Islet precursor cell (in vitro differentiated cells): ENCODE measurements at regions not wholly inside any gene's neighbourhood (a gene's known extent, or its start where the extent isn't known, plus 50 kb on each side); places are given as distances from the start of the nearest gene placed in this dataset.

Experiments used
- DNase-seq: peaks from one replicate; pipeline ENCODE4 v3.0.0-alpha.2; 2018

DNA sequence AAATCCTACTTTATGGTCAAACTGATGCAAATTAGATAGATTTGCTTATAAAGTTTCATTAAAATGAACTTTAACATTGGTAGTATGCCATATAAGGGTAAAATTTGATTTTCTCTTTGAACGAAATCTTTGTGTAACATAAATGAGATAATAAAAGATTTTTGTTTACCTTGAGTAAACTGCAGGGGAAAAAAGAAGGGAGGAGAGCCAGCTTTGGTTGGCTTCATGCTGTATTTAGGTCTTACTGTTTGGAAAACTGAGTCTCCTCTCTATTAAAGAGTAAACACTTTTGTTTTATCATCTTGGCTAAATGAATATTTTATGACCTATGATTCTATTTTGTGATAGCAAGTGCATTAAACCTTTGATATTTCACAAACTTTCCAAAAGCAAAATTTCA lies 267.6 kb downstream of the IPO8 start:
- DNase-seq = no peak

DNA sequence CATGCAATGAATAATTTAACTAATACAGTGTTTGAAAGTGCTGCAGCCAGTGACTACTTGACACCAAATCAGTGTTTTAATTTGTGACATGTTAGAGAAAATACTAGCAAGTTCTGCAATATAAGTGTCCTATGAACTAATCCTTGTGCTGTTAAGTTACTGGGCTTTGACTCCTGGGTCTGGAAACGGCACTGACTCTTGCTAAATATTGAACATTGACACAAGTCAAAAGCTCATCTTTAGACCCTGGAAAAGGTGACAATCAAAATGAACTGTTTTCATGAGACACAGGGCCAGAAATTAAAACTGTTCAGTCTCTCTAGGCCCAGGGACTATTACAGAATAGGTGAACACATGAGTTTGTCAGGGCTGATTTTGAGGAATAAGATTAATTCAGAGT lies 268.1 kb downstream of the IPO8 start:
- no peak for DNase-seq

DNA sequence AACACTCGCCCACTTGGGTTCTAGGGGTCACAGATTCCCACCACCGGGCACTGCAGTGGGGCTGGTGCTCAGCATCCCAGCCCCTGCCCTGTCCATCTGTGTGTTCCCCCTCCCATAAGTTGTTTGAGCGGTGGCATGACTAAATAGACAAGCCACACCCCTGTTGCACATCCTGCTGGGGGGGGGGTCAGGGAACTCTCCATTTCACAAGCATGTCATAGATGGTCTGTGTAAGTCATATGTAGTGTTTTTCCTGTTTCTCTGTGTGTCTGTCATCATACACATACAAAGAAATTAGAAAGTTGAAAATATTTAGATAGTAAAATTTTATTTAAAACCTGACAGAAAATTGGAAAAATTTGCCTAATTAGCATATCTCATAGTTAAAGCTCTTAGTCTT lies 270.2 kb downstream of the IPO8 start:
- no peak for DNase-seq

- no peak for DNase-seq
Measured at GRCh38 chr12:30423330-30423729, 272.3 kb downstream of the IPO8 start.

GRCh38 chr12:30422844-30423243 lies 272.8 kb downstream of the IPO8 start:
- DNase-seq = no peak

DNA sequence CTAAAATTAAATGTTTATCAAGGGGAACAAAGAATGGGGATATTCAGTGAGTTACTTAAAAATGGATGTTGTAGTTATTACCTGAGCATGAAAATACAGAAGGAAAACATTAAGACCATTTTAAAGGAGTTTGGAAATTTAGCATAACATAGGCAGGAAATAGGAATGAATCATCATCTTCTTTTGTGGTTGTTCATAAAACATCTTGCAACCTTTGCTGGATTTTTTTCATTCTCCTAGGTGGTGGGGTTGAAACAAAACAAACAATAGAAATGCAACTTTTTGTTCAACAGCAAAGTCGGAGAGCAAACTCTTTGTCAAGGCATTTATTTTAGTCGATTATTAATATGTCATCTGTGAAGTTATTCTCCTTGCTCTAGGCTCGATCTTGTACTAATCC lies 275.1 kb downstream of the IPO8 start:
- DNase-seq = no peak

DNA sequence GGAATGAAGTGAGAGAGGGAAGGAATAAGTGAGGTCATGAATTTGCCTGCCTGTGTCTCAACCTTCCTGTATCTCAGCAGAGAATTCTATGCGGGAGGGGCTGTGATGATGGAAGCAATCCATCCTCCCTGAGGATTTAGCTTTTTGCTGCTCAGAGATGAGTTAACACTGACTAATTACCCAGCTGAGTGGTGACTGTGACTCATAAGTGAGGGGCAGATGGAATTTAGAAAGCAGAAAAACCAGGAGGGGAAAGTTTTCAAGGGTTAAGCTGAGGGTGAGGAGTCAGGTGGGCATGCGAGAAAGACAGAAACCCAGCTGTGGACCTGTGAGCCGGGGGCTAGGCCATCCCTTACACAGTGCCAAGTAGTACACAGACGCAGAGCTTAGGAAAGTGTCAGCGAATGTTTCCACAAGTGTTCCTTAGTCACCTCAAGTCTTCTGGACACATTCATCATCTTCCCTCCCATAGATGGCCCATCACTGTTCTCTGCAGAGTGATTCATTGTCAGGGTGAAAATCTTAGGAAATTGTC lies 277.9 kb downstream of the IPO8 start:
- peak; percentile 71 for DNase-seq

GRCh38 chr12:30416631-30417030 lies 279.0 kb downstream of the IPO8 start:
- no peak for DNase-seq

- no peak for DNase-seq
Measured at GRCh38 chr12:30415777-30416176, 279.9 kb downstream of the IPO8 start.

DNA sequence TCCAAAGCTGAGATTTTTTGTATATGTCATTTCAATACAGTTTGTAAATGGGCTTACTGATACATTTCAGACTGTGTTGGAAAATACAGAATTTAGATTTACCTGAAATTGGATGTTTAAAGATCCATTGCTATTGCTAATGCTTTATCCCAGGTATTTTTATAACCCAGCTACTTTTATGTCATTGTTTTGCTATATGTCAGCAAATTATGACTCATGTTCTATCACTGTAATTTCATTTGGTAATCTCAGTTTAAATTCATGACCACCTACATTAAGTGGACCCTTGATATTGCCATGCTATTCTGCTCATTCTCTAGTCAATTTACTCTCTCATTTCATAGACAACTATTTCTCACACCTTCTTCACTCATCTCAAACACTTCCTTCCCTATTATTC lies 281.2 kb downstream of the IPO8 start:
- DNase-seq = no peak

DNA sequence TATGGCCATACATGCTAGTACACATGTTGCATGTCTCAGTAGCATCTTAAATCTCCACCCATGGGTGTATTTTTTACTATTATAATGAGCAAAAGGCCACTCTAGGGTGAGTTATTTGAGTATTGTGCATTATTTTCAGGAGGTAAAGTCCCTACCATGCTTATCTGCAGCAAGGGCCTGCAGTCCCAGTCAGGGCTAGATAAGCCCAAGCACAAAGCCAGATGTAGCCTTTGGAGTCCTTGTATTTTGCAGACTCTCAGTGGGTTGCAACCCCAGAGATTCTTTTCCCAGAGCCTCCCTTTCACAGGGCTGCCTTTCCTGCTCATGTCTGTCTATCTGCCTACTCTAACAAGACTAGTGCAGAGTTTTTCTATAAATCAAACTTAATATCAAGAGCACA lies 295.3 kb downstream of the IPO8 start:
- DNase-seq = no peak

DNA sequence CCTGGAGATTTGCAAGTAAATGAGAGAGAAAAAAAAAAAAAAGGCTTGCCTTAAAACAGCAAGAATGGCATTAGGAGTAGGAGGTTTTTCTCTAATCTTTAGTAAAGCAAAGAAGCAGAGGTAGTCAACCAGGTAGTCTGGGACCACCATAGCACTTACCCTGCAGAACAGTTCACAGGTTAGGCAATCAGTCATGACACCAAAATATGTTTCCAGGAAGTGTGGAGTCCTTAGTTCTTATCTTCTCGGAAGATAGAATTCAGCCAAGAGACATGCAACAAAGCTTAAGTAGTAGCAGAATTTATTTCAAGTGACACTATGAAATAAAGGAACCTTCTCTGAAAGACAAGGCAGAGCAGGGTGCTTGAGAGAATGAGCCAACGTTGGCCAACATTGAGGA lies 295.8 kb downstream of the IPO8 start:
- no peak for DNase-seq

- no peak for DNase-seq
Measured at GRCh38 chr12:30396576-30396975, 299.1 kb downstream of the IPO8 start.

DNA sequence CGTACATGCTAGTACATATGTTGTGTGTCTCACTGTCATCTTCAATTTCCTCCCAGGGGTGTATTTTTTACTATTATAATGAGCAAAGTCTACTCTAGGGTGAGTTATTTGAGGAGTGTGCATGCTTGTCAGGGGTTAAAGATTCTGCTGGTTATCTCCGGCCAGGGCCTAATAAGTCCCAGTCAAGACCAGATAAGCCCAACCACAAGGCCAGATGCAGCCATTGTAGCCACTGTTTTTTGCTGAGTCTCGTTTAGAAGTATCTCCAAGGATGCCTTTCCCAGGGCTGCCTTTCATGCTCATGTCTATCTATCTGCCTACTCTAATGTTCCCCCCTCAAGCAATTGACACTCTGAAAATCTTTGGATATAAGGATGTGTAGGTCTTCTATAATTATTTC lies 300.5 kb downstream of the IPO8 start:
- no peak for DNase-seq

DNA sequence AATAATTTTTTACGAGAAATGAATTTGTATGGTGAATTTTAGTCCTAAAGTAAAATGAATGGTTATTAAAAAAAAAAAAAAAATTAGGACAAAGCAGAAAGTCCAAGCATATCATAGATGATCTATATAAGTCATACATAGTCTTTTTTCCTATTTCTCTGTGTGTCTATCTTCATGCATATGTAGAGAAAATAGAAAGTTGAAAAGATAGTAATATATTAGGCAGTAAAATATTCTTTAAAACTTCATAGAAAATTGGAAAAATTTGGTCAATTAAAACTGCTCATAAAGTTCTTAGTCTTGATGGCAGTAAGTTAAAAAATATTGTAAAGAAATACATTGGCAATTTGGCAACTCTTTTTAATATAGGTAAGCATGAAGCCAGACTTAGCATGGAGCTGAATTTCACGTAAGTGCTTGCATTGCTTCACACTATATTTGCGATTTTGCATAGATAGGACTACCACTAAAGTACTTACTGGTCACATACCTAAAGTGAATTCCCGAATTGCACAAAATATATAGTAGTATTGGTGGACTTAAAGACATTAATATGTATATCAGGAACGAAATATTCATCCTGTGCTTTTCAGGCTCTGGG lies 303.8 kb downstream of the IPO8 start:
- DNase-seq = no peak

DNA sequence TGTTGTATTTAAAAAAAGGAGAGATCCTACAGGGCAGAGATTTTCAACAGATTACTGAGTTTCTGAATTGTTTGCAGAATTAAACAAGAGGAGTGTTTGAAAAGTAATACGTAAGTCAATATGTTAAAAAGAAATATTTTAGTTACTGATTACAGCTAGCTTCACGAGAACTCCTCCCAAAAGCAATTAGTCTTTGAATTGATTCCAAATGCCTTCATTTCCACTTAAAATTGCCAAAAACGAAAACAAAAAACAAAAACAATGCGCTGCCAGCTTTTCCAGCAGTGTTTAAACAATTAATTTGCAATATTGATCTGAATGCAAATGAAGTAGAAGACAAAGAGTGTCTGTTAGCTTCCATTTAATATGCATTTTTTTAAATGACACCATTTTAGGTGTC lies 310.0 kb downstream of the IPO8 start:
- DNase-seq = no peak

DNA sequence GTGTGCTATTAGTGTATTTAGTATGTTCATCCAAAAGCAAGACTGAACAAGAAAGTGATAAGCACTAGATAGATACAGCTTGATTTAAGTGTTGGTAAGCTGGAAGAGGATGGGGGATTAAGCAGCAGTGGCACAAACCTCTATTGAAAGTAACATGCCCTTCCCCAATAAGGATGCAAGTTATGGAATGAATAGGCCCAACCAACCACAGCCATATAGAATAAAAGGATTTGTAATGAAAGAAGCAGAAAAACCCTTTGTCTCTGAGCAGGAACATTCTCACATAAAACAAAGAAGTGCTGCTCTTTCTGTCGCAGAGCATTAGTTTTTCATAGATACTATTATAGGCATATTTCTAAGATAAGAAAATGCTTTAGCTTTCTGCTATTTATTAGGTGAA lies 310.7 kb downstream of the IPO8 start:
- no peak for DNase-seq

DNA sequence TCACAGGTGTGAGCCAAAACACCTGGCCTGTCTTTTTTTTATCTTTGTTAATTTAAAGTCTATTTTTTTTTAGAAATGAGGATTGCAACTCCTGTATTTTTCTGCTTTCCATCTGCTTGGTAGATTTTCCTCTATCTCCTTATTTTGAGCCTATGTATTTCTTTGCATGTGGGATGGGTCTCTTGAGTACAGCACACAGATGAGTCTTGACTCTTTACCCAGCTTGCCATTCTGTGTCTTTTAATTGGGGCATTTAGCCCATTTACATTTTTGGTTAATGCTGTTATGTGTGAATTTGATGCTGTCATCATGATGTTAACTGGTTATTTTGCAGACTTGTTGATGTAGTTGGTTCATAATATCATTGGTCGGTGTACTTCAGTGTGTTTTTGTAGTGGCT lies 317.4 kb downstream of the IPO8 start:
- no peak for DNase-seq

DNA sequence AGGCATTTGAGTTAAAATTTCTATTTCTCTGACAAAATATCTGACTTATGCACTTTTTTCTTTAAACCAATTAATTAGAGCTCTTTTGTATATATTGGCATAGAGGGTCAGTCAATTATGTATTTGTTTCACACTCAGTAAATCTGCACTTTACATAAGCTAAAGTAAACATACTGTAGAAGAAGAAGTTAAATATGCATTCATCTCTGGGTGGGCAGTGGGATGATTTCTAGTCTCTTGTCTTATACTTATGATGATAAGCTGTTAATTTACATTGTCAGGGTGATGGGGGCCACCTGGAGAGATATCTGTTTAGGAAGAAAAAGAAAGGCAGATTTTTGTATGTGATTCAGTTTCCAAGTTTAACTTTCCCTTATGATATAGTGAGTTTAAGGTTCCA lies 330.8 kb downstream of the IPO8 start:
- DNase-seq = no peak

DNA sequence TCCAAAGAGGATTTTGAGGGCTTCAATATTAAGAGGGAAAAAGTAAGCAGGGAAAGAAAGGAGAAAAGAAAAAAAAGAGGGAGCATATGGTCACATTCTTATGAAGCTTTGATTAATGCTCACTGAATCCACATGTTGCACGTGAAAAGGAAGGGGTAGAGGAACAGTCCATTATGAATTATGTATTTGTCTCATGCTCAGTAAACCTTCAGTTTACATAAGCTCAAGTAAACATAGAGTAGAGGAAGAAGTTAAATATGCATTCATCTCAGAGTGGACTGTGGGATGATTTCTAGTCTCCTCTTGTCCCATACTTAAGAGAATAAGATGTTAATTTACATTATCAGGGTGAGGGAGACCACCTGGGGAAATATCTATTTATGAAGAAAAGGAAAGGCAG lies 334.5 kb downstream of the IPO8 start:
- DNase-seq = no peak

DNA sequence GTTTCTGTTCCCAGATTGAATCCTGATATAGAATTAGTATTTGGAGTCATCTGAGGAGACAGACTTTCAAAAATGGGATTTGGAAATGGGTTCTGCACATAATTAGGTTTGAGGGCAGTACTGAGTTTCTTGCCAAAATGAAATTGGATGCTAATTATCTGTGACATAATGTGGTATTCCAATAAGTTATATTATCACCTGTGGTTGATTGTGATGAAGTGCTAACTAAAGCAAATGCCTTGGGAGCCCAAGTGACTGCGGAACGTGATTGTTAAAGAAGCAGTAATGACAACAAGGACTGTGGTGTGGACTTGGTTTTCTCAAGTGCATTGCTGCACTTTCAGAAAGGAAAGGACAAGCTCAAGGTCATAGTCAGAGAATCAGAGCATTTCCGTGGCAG lies 337.0 kb downstream of the IPO8 start:
- DNase-seq = no peak

DNA sequence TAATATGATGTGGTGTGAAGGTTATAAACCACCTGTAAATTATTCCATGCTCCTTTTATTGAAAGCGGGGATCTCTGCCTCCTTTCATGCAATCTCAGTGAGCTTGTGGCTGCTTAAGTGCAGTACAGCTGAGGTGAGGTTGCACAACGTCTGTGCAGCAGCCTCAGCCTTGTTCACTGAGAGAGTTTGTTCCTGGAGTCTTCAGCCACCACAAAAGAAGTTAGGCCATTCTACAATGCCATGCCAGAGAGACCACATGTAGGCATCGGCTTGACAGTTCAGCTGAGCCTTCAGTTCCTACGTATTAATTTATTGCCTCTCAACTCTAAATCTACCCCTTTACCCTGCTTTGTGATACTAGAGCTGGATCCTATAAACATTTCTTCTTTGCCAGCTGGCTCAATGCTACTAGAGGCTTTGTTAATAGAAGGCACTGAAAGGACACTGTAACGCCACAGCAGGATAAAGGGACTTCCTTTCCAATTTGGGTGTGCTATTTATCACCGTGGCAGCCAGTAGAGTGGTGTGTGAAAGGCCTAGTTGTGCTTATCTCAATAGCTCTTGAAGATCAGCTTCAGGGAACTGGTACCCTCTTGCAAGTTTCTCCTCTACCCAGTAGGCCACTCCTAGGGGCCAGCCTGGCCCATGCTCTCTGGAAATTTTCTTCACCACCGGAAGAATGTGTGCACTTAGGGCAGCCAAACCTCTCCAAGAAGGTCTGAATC lies 337.7 kb downstream of the IPO8 start:
- DNase-seq = no peak

GRCh38 chr12:30345744-30346471 lies 349.8 kb downstream of the IPO8 start:
- no peak for DNase-seq

DNA sequence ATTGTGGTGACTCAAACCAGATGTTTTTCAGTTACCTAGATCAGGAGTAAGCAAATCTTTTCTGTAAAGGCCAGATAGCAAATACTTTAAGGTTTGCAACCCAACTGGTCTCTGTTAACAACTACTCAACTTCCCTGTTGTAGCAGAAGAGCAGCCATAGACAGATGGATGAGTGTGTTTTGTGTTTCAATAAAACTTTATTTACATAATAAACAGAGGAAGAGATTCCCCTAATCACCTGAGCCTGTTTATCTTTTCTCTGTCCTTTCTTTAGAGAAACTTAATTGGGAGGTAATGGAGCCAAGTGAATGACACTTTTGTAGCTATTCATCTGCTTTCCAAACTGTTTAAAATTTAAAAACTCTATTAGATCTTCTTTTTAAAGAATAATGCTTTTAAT lies 365.1 kb downstream of the IPO8 start:
- no peak for DNase-seq
